Thyroid gland (tissue), 4 donors: ENCODE measurements at regions not wholly inside any gene's neighbourhood (a gene's known extent, or its start where the extent isn't known, plus 50 kb on each side); places are given as distances from the start of the nearest gene placed in this dataset.

ENCODE experiments used
- POLR2A ChIP-seq, 2 donors: fragments of 450-650 bp; IDR thresholded peaks; one replicate each; pipeline ENCODE4 v1.6.1; 2017; ENCODE audit warnings: antibody characterized with exemption in 2 of 2, mild to moderate bottlenecking in 2 of 2, moderate library complexity in 1 of 2
- TF ChIP-seq, protein P1 (sequence below), 6 experiments: fragments of 200-600 bp in 3 of 6; fragments of 450-650 bp in 3 of 6; sonication (generic) in 3 of 6; IDR thresholded peaks; one replicate each; pipeline ENCODE4 v1.5.1; 2016 to 2019; ENCODE audit warnings: antibody characterized with exemption in 6 of 6, mild to moderate bottlenecking in 2 of 6, inconsistent platforms in 1 of 6, moderate library complexity in 1 of 6

DNA sequence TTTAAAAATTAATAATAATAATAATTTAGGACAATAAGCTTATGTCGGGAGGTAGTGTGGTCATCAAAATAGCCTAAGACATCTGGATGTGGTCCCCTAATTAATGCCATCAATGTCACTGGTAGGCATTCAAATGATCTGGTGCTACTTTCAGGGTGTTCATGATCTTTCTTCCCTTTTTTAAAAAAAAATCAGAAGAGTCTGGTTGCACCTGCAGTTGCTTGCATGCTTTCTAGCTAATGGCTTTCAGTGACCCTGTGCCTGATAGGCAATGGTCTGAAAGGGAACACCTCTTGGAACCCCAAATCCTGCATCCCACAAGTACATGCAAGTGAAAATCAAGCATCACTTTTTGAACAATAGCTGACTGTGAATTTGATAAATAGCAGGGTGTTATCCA, 64.1 kb upstream of the KBTBD8 start:
- TF ChIP-seq, protein P1, sequence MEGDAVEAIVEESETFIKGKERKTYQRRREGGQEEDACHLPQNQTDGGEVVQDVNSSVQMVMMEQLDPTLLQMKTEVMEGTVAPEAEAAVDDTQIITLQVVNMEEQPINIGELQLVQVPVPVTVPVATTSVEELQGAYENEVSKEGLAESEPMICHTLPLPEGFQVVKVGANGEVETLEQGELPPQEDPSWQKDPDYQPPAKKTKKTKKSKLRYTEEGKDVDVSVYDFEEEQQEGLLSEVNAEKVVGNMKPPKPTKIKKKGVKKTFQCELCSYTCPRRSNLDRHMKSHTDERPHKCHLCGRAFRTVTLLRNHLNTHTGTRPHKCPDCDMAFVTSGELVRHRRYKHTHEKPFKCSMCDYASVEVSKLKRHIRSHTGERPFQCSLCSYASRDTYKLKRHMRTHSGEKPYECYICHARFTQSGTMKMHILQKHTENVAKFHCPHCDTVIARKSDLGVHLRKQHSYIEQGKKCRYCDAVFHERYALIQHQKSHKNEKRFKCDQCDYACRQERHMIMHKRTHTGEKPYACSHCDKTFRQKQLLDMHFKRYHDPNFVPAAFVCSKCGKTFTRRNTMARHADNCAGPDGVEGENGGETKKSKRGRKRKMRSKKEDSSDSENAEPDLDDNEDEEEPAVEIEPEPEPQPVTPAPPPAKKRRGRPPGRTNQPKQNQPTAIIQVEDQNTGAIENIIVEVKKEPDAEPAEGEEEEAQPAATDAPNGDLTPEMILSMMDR (IDR thresholded peaks at IDR 0.05), result no peak
- no peak for TF ChIP-seq POLR2A (IDR thresholded peaks at IDR 0.05)
